ENCODE measurements at regions not wholly inside any gene's neighbourhood (a gene's known extent, or its start where the extent isn't known, plus 50 kb on each side); places are given as distances from the start of the nearest gene placed in this dataset.

GRCh38 chr5:96015709-96016108, 54.1 kb upstream of the ELL2 start:
- DNase-seq = no peak

GRCh38 chr5:96014395-96014794, 52.7 kb upstream of the ELL2 start:
- DNase-seq = no peak

- no peak for DNase-seq
These were observed 51.6 kb upstream of the ELL2 start for GRCh38 chr5:96013254-96013653.

- DNase-seq = no peak
These were observed 50.7 kb upstream of the ELL2 start for GRCh38 chr5:96012399-96012798.

All from activated CD4-positive, alpha-beta T cell treated with anti-CD3 and anti-CD28 coated beads for 4 hours (primary cell).